Endothelial cell of umbilical vein (primary cell): ENCODE measurements at regions not wholly inside any gene's neighbourhood (a gene's known extent, or its start where the extent isn't known, plus 50 kb on each side); places are given as distances from the start of the nearest gene placed in this dataset.

Experiments used
- CTCF ChIP-seq, 2 donors: IDR thresholded peaks; 1 replicate in 1 of 2; 2 replicates in 1 of 2; pipeline ENCODE4 v1.5.1; 2011; ENCODE audit warnings: low read length in 2 of 2, mild to moderate bottlenecking in 2 of 2, moderate library complexity in 2 of 2, control low read depth in 1 of 2, inconsistent platforms in 1 of 2, low read depth in 1 of 2; ENCODE audit not compliant: insufficient read depth in 1 of 2; ENCODE audit errors: extremely low read depth in 1 of 2
- POLR2A ChIP-seq: IDR thresholded peaks from 2 replicates; pipeline ENCODE4 v1.6.1; 2012; ENCODE audit warnings: low read depth, mild to moderate bottlenecking, control low read depth, low read length
- POLR2AphosphoS5 ChIP-seq: IDR thresholded peaks from 2 replicates; pipeline ENCODE4 v1.6.1; 2012; ENCODE audit warnings: low read depth, mild to moderate bottlenecking, control low read depth, low read length, moderate library complexity; ENCODE audit not compliant: insufficient read depth

GRCh38 chr9:99743006-99743405 is 78.7 kb upstream of the NR4A3 start:
- TF ChIP-seq POLR2A (no peak), CTCF (IDR thresholded peaks at IDR 0.05; ENCODE audit: extremely low read depth in 1 of 2, insufficient read depth in 1 of 2, low read depth in 1 of 2, low read length in 2 of 2) (no peak), POLR2AphosphoS5 (no peak)
